Stimulated activated naive CD4-positive, alpha-beta T cell (primary cell): ENCODE measurements at regions not wholly inside any gene's neighbourhood (a gene's known extent, or its start where the extent isn't known, plus 50 kb on each side); places are given as distances from the start of the nearest gene placed in this dataset.

Experiments
- DNase-seq, 6 experiments: peaks; one replicate each; lab custom pipeline; 2025; lab: John Stamatoyannopoulos, UW

GRCh38 chr14:85991156-85991555, 461.2 kb downstream of the FLRT2 start:
- DNase-seq: no peak

GRCh38 chr14:85987907-85988306, 458.0 kb downstream of the FLRT2 start:
- no peak for DNase-seq

GRCh38 chr14:85987292-85987691, 457.3 kb downstream of the FLRT2 start:
- DNase-seq: no peak

GRCh38 chr14:85978582-85979250, 448.8 kb downstream of the FLRT2 start:
- DNase-seq: no peak

GRCh38 chr14:85974602-85975001, 444.7 kb downstream of the FLRT2 start:
- no peak for DNase-seq

- no peak for DNase-seq
Observed at GRCh38 chr14:85963486-85963885, 433.5 kb downstream of the FLRT2 start.

- no peak for DNase-seq
Observed at GRCh38 chr14:85960756-85961155, 430.8 kb downstream of the FLRT2 start.

- DNase-seq: no peak
Observed at GRCh38 chr14:85959063-85959462, 429.1 kb downstream of the FLRT2 start.

- DNase-seq: no peak
Observed at GRCh38 chr14:85958069-85958468, 428.1 kb downstream of the FLRT2 start.

- no peak for DNase-seq
Observed at GRCh38 chr14:85953265-85953664, 423.3 kb downstream of the FLRT2 start.

- no peak for DNase-seq
Observed at GRCh38 chr14:85948153-85948552, 418.2 kb downstream of the FLRT2 start.

- DNase-seq: no peak
Observed at GRCh38 chr14:85947461-85948139, 417.7 kb downstream of the FLRT2 start.

GRCh38 chr14:85943192-85943591, 413.2 kb downstream of the FLRT2 start:
- no peak for DNase-seq

GRCh38 chr14:85934886-85935254, 404.9 kb downstream of the FLRT2 start:
- peak in 1 of 6 experiments; percentile 58 for DNase-seq

- peak; percentile 27 to 79 (median 64) for DNase-seq
Observed at GRCh38 chr14:85934123-85934885, 404.4 kb downstream of the FLRT2 start.

GRCh38 chr14:85921241-85921640, 391.3 kb downstream of the FLRT2 start:
- DNase-seq: no peak

- DNase-seq: no peak
Observed at GRCh38 chr14:85917716-85918115, 387.8 kb downstream of the FLRT2 start.

- no peak for DNase-seq
Observed at GRCh38 chr14:85915711-85916110, 385.8 kb downstream of the FLRT2 start.

GRCh38 chr14:85912141-85912540, 382.2 kb downstream of the FLRT2 start:
- no peak for DNase-seq

- DNase-seq: no peak
Observed at GRCh38 chr14:85911044-85911443, 381.1 kb downstream of the FLRT2 start.

- DNase-seq: no peak
Observed at GRCh38 chr14:85909581-85909980, 379.6 kb downstream of the FLRT2 start.

GRCh38 chr14:85907536-85907935, 377.6 kb downstream of the FLRT2 start:
- DNase-seq: no peak

- DNase-seq: no peak
Observed at GRCh38 chr14:85897808-85898207, 367.9 kb downstream of the FLRT2 start.
